Lower leg skin (tissue), 3 donors: ENCODE measurements at regions not wholly inside any gene's neighbourhood (a gene's known extent, or its start where the extent isn't known, plus 50 kb on each side); places are given as distances from the start of the nearest gene placed in this dataset.

ENCODE experiments used
- CTCF ChIP-seq, 3 donors: fragments of 450-650 bp; IDR thresholded peaks; one replicate each; pipeline ENCODE4 v1.5.1; 2016; ENCODE audit warnings: antibody characterized with exemption in 3 of 3, mild to moderate bottlenecking in 3 of 3, moderate library complexity in 2 of 3
- POLR2A ChIP-seq, 2 donors: fragments of 450-650 bp; IDR thresholded peaks; one replicate each; pipeline ENCODE4 v1.6.1; 2016 to 2017; ENCODE audit warnings: antibody characterized with exemption in 2 of 2, mild to moderate bottlenecking in 1 of 2, moderate library complexity in 1 of 2

- TF ChIP-seq POLR2A (IDR thresholded peaks at IDR 0.05) = no peak
- no peak for TF ChIP-seq CTCF (IDR thresholded peaks at IDR 0.05)
Observed at GRCh38 chr11:109305009-109305408, 117.0 kb upstream of the C11orf87 start.
